ENCODE measurements at regions not wholly inside any gene's neighbourhood (a gene's known extent, or its start where the extent isn't known, plus 50 kb on each side); places are given as distances from the start of the nearest gene placed in this dataset.

DNA sequence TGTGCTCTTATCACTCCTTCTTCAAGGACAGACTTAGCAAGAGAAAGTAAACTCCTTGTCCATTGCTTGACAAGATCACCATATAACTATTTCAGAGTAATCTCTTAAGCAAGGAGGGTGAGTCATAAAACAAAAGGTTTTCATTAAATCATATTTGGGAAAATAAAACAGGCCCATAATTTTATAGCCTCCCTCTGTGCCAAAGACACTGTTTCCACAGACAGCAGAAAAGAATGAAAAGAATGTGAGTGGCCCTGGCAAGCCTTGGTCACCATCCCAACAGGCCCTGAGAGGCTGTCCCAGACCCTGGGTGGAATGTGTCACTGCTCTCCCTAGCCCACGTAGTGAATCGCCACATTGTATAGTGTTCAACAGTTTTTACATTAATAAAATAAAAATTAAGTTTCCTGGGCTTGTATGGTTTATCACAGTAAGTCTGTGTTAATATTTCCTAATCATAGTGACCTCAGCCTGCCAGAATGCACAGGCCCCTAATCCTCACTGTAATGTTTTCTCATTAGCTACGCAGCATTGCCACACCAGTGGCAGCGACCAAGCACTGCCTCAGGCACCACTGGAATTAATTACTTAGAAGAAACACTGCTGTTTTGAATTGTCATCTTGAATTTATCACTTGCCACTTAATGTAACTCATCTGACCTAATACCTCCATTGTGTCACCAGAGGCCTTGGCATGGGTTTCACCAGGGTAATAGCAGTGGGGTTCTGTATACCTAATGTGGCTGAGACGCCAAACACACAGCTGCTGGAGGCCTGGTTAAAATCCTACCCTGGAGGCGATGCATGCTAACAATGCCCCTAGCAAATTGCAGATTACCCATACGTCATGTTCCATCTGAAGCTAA is 401.9 kb downstream of the LNPK start:
- no peaks in the 10 kb centered on the region for H3K9me2 ChIP-seq (ENCODE audit: insufficient read depth)
- POLR2A ChIA-PET: no interaction called here
- no peak overlapping the region for H3K4me2 ChIP-seq (ENCODE audit: low read length)
- H3K36me3 ChIP-seq (ENCODE audit: control insufficient read depth in 1 of 2, insufficient read depth in 2 of 2, low read length in 2 of 2): no peaks in the 10 kb centered on the region
- ATAC-seq (no peak), DNase-seq (ENCODE audit: low read depth, low spot score) (no peak)
- H3K9me3 ChIP-seq (ENCODE audit: control insufficient read depth in 1 of 2, insufficient read depth in 1 of 2, low read depth in 1 of 2, low read length in 2 of 2): no peaks in the 10 kb centered on the region
- TF ChIP-seq REST (IDR thresholded peaks at IDR 0.05; ENCODE audit: low read depth) (no peak), JUND (IDR thresholded peaks at IDR 0.05) (no peak)
- no peak overlapping the region for H3K9ac ChIP-seq (ENCODE audit: low read length)
- intact Hi-C loops (cut with micrococcal nuclease): no loop called here
- RAD21 ChIA-PET (ENCODE audit: low non-redundant PET in 1 of 2, low total read pairs in 2 of 2, uncharacterized antibody in 2 of 2, unreplicated experiment in 2 of 2): no interaction called here
- H3K4me1 ChIP-seq (ENCODE audit: control insufficient read depth in 1 of 2, insufficient read depth in 2 of 2, low read length in 2 of 2): no peaks in the 10 kb centered on the region
- CTCF ChIA-PET: no interaction called here
- no peaks in the 10 kb centered on the region for H4K20me1 ChIP-seq (ENCODE audit: insufficient read depth)
- H3K27me3 ChIP-seq (ENCODE audit: insufficient read depth, low read length): no peaks in the 10 kb centered on the region
- H2AFZ ChIP-seq (ENCODE audit: low read depth, low read length, poor library complexity, severe bottlenecking): no peak overlapping the region
- no TSS peak for BruUV-seq (replicated peaks)
- no peak overlapping the region for H3K27ac ChIP-seq (ENCODE audit: low read depth, low read length)
- no peaks in the 10 kb centered on the region for H3K79me2 ChIP-seq (ENCODE audit: insufficient read depth, low read length)
- no peak overlapping the region for H3K4me3 ChIP-seq (replicated peaks in 1 of 2; ENCODE audit: low read depth in 1 of 2, low read length in 2 of 2)

DNA sequence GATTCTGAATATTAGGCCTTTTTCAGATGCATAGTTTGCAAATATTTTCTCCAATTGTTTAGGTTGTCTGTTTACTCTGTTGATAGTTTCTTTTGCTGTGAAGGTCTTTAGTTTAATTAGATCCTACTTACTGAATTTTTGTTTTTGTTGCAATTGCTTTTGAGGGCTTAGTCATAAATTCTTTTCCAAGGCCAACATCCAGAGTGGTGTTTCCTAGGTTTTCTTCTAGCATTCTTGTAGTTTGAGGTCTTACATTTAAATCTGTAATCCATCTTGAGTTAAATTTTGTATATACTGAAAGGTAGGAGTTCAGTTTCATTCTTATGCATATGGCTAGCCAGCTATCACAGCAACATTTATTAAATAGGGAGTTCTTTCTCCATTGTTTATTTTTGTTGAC is 404.8 kb downstream of the LNPK start:
- ChIA-PET CTCF (interaction anchor here (1.4 kb wide), 1 partner anchor 577 kb away, joined by 3 read pairs; no protein-coding TSS in a partner anchor), RAD21 (ENCODE audit: low non-redundant PET in 1 of 2, low total read pairs in 2 of 2, uncharacterized antibody in 2 of 2, unreplicated experiment in 2 of 2) (no interaction called here), POLR2A (no interaction called here)
- intact Hi-C loops (cut with micrococcal nuclease): no loop called here
- ATAC-seq: no peak
- Histone ChIP-seq H3K79me2 (ENCODE audit: insufficient read depth, low read length) (no peaks in the 10 kb centered on the region), H3K4me1 (ENCODE audit: control insufficient read depth in 1 of 2, insufficient read depth in 2 of 2, low read length in 2 of 2) (no peaks in the 10 kb centered on the region), H3K4me3 (replicated peaks in 1 of 2; ENCODE audit: low read depth in 1 of 2, low read length in 2 of 2) (no peak overlapping the region), H4K20me1 (ENCODE audit: insufficient read depth) (no peaks in the 10 kb centered on the region), H3K4me2 (ENCODE audit: low read length) (no peak overlapping the region), H3K9me3 (ENCODE audit: control insufficient read depth in 1 of 2, insufficient read depth in 1 of 2, low read depth in 1 of 2, low read length in 2 of 2) (no peaks in the 10 kb centered on the region), H3K27me3 (ENCODE audit: insufficient read depth, low read length) (no peaks in the 10 kb centered on the region), H3K9me2 (ENCODE audit: insufficient read depth) (no peaks in the 10 kb centered on the region), H2AFZ (ENCODE audit: low read depth, low read length, poor library complexity, severe bottlenecking) (no peak overlapping the region), H3K9ac (ENCODE audit: low read length) (no peak overlapping the region), H3K36me3 (ENCODE audit: control insufficient read depth in 1 of 2, insufficient read depth in 2 of 2, low read length in 2 of 2) (no peaks in the 10 kb centered on the region), H3K27ac (ENCODE audit: low read depth, low read length) (no peak overlapping the region)
- BruUV-seq (replicated peaks): no TSS peak
- TF ChIP-seq CEBPB (IDR thresholded peaks at IDR 0.05; ENCODE audit: low read depth): no peak
- TF ChIP-seq, protein P1, sequence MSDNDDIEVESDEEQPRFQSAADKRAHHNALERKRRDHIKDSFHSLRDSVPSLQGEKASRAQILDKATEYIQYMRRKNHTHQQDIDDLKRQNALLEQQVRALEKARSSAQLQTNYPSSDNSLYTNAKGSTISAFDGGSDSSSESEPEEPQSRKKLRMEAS (IDR thresholded peaks at IDR 0.05): no peak
- no peak for TF ChIP-seq SIN3A (IDR thresholded peaks at IDR 0.05; ENCODE audit: low read depth)
- no peak for DNase-seq (ENCODE audit: low read depth, low spot score)
